GM21515 (cell line): ENCODE measurements at regions not wholly inside any gene's neighbourhood (a gene's known extent, or its start where the extent isn't known, plus 50 kb on each side); places are given as distances from the start of the nearest gene placed in this dataset.
"Not testable (repeated sequence)": the region's sequence is repeated elsewhere in the genome, so short reads cannot be mapped to it uniquely, and the experiment has no call there.

ENCODE experiments used
- ATAC-seq: cut with Tn5 transposase; IDR thresholded peaks from one replicate; pipeline ENCODE4 v1.9.1; 2021; ENCODE audit not compliant: unreplicated experiment

GRCh38 chr5:39720136-39720535, 295.4 kb upstream of the DAB2 start:
- ATAC-seq: no peak

- ATAC-seq: no peak
These were observed 292.6 kb upstream of the DAB2 start for GRCh38 chr5:39717176-39717897.

GRCh38 chr5:39716532-39717028, 291.8 kb upstream of the DAB2 start:
- ATAC-seq: no peak

GRCh38 chr5:39714036-39714698, 289.4 kb upstream of the DAB2 start:
- ATAC-seq: no peak

GRCh38 chr5:39713250-39713916, 288.6 kb upstream of the DAB2 start:
- no peak for ATAC-seq

- no peak for ATAC-seq
These were observed 287.8 kb upstream of the DAB2 start for GRCh38 chr5:39712316-39713249.

GRCh38 chr5:39711821-39712220, 287.0 kb upstream of the DAB2 start:
- ATAC-seq: no peak

GRCh38 chr5:39709032-39709431, 284.3 kb upstream of the DAB2 start:
- ATAC-seq: no peak

GRCh38 chr5:39702928-39703327, 278.1 kb upstream of the DAB2 start:
- no peak for ATAC-seq

GRCh38 chr5:39700523-39700922, 275.7 kb upstream of the DAB2 start:
- no peak for ATAC-seq

GRCh38 chr5:39698838-39699560, 274.2 kb upstream of the DAB2 start:
- no peak for ATAC-seq

- ATAC-seq: no peak
These were observed 273.1 kb upstream of the DAB2 start for GRCh38 chr5:39697881-39698280.

GRCh38 chr5:39696672-39697398, 272.1 kb upstream of the DAB2 start:
- no peak for ATAC-seq

GRCh38 chr5:39691993-39692392, 267.2 kb upstream of the DAB2 start:
- ATAC-seq: no peak

GRCh38 chr5:39691136-39691535, 266.4 kb upstream of the DAB2 start:
- no peak for ATAC-seq

GRCh38 chr5:39689919-39690318, 265.1 kb upstream of the DAB2 start:
- no peak for ATAC-seq

GRCh38 chr5:39687924-39688323, 263.1 kb upstream of the DAB2 start:
- ATAC-seq: not testable (repeated sequence)

GRCh38 chr5:39680213-39680612, 255.4 kb upstream of the DAB2 start:
- no peak for ATAC-seq

GRCh38 chr5:39678534-39678933, 253.8 kb upstream of the DAB2 start:
- no peak for ATAC-seq

GRCh38 chr5:39675676-39676075, 250.9 kb upstream of the DAB2 start:
- no peak for ATAC-seq
